Liver (tissue), 8 donors: ENCODE measurements at regions not wholly inside any gene's neighbourhood (a gene's known extent, or its start where the extent isn't known, plus 50 kb on each side); places are given as distances from the start of the nearest gene placed in this dataset.

Experiments used
- DNase-seq: peaks from one replicate; pipeline ENCODE4 v3.0.0-alpha.2; 2017; ENCODE audit warnings: low spot score
- H3K27ac ChIP-seq, 2 donors: one replicate each; pipeline ENCODE4 v1.7.0; 2013; ENCODE audit warnings: inconsistent platforms in 2 of 2, low read length in 2 of 2, control low read depth in 1 of 2, low read depth in 1 of 2, mild to moderate bottlenecking in 1 of 2
- H3K27me3 ChIP-seq, 4 donors: one replicate each; pipeline versions ENCODE4 v1.6.1 to v1.7.0; 2013; ENCODE audit warnings: low read length in 3 of 4, inconsistent platforms in 1 of 4, mild to moderate bottlenecking in 1 of 4, moderate library complexity in 1 of 4; ENCODE audit not compliant: control insufficient read depth in 4 of 4, insufficient read depth in 4 of 4
- H3K36me3 ChIP-seq, 4 donors: one replicate each; pipeline versions ENCODE4 v1.6.1 to v1.7.0; 2013; ENCODE audit warnings: low read length in 3 of 4, mild to moderate bottlenecking in 3 of 4, low read depth in 1 of 4, moderate library complexity in 1 of 4; ENCODE audit not compliant: control insufficient read depth in 4 of 4, insufficient read depth in 3 of 4
- H3K4me1 ChIP-seq, 4 donors: one replicate each; pipeline versions ENCODE4 v1.6.1 to v1.7.0; 2013; ENCODE audit warnings: low read length in 3 of 4, mild to moderate bottlenecking in 3 of 4, moderate library complexity in 1 of 4; ENCODE audit not compliant: control insufficient read depth in 4 of 4, insufficient read depth in 4 of 4
- H3K4me3 ChIP-seq, 3 donors: one replicate each; pipeline versions ENCODE4 v1.6.1 to v1.7.0; 2013; ENCODE audit warnings: low read length in 3 of 3, control low read depth in 1 of 3, low read depth in 1 of 3, mild to moderate bottlenecking in 1 of 3
- H3K9ac ChIP-seq, 2 donors: one replicate each; pipeline ENCODE4 v1.7.0; 2013; ENCODE audit warnings: low read length in 2 of 2, mild to moderate bottlenecking in 2 of 2, moderate library complexity in 2 of 2, control low read depth in 1 of 2, low read depth in 1 of 2
- H3K9me3 ChIP-seq, 4 donors: one replicate each; pipeline versions ENCODE4 v1.6.1 to v1.7.0; 2013; ENCODE audit warnings: low read length in 3 of 4; ENCODE audit not compliant: control insufficient read depth in 4 of 4
- EGR1 ChIP-seq, 2 donors: IDR thresholded peaks; 2 replicates each; pipeline ENCODE4 v1.6.1; 2016 to 2018; ENCODE audit warnings: antibody characterized with exemption in 2 of 2, low read depth in 2 of 2
- FOXA1 ChIP-seq: IDR thresholded peaks from 2 replicates; pipeline ENCODE4 v1.6.1; 2016; ENCODE audit warnings: antibody characterized with exemption
- FOXA2 ChIP-seq: IDR thresholded peaks from 2 replicates; pipeline ENCODE4 v1.6.1; 2016; ENCODE audit warnings: antibody characterized with exemption
- HNF4A ChIP-seq, 2 donors: conservative IDR thresholded peaks; 2 replicates each; pipeline ENCODE4 v1.6.1; 2016; ENCODE audit warnings: antibody characterized with exemption in 2 of 2, mild to moderate bottlenecking in 2 of 2
- HNF4G ChIP-seq: IDR thresholded peaks from 2 replicates; pipeline ENCODE4 v1.6.1; 2016; ENCODE audit warnings: antibody characterized with exemption
- JUND ChIP-seq, 2 donors: IDR thresholded peaks; 2 replicates each; pipeline ENCODE4 v1.6.1; 2016; ENCODE audit warnings: antibody characterized with exemption in 2 of 2
- NR2F2 ChIP-seq: IDR thresholded peaks from 2 replicates; pipeline ENCODE4 v1.6.1; 2016; ENCODE audit warnings: antibody characterized with exemption
- RAD21 ChIP-seq, 2 donors: IDR thresholded peaks; 2 replicates each; pipeline ENCODE4 v1.6.1; 2016; ENCODE audit warnings: antibody characterized with exemption in 2 of 2, mild to moderate bottlenecking in 2 of 2
- RXRA ChIP-seq, 2 donors: IDR thresholded peaks; 2 replicates each; pipeline ENCODE4 v1.6.1; 2017 to 2018; ENCODE audit warnings: antibody characterized with exemption in 2 of 2, mild to moderate bottlenecking in 1 of 2
- SP1 ChIP-seq: IDR thresholded peaks from 2 replicates; pipeline ENCODE4 v1.6.1; 2018; ENCODE audit warnings: antibody characterized with exemption, mild to moderate bottlenecking
- WGBS: extraction: QIAGEN DNeasy Blood & Tissue Kit; methylation state at CpG from one replicate; pipeline ENCODE4 v1.1.7; 2013; 5-methylcytosine and 5-hydroxymethylcytosine counted together
- TF ChIP-seq, protein P1 (sequence below): IDR thresholded peaks from 2 replicates; pipeline ENCODE4 v1.6.1; 2016; ENCODE audit warnings: antibody characterized with exemption
- TF ChIP-seq, protein P2 (sequence below): IDR thresholded peaks from 2 replicates; pipeline ENCODE4 v1.6.1; 2016; ENCODE audit warnings: antibody characterized with exemption
- TF ChIP-seq, protein P3 (sequence below): fragments of 150-350 bp; IDR thresholded peaks from 2 replicates; pipeline ENCODE4 v1.5.1; 2017; ENCODE audit warnings: improper control_type of control experiment, low read depth, low read length; ENCODE audit not compliant: missing input control
- TF ChIP-seq, protein P4 (sequence below): IDR thresholded peaks from 2 replicates; pipeline ENCODE4 v1.6.1; 2016; ENCODE audit warnings: antibody characterized with exemption
- TF ChIP-seq, protein P5 (sequence below): IDR thresholded peaks from 2 replicates; pipeline ENCODE4 v1.6.1; 2016; ENCODE audit warnings: antibody characterized with exemption, mild to moderate bottlenecking
- donor health status: healthy.
- donor health status: healthy.
- donor health status: healthy.
- donor health status: healthy.
- donor health status: healthy.

DNA sequence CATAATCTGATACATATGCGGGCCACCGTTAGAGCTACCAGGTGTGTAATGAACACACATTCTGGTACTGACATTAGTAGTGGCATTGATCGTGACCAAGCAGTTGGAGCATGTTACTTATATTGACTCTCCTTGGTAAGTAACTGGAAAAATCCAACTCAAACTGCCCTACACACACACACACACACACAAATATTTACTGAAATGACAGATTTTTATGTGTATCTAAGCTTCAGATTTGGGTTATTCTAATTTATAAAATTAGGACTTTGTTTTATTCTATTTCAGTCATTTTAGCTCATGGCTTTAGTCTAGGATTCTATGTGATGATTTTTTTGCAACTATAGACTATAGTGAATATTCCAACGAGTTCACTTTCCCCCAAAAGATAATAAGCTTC lies 1280.2 kb upstream of the ACO1 start:
- Histone ChIP-seq H3K9ac (no peak overlapping the region), H3K36me3 (no peaks in the 10 kb centered on the region), H3K4me3 (no peak overlapping the region), H3K27me3 (peaks cover 0 to 8% (median 0%) of the 10 kb centered on the region in 4 donors), H3K9me3 (no peaks in the 10 kb centered on the region), H3K27ac (no peak overlapping the region), H3K4me1 (no peaks in the 10 kb centered on the region)
- TF ChIP-seq, protein P1, sequence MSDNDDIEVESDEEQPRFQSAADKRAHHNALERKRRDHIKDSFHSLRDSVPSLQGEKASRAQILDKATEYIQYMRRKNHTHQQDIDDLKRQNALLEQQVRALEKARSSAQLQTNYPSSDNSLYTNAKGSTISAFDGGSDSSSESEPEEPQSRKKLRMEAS, result no peak
- TF ChIP-seq JUND (IDR thresholded peaks at IDR 0.05), result no peak
- no peak for TF ChIP-seq RAD21 (IDR thresholded peaks at IDR 0.05)
- TF ChIP-seq FOXA2, result no peak
- no peak for TF ChIP-seq SP1
- TF ChIP-seq RXRA (IDR thresholded peaks at IDR 0.05), result no peak
- TF ChIP-seq, protein P2, sequence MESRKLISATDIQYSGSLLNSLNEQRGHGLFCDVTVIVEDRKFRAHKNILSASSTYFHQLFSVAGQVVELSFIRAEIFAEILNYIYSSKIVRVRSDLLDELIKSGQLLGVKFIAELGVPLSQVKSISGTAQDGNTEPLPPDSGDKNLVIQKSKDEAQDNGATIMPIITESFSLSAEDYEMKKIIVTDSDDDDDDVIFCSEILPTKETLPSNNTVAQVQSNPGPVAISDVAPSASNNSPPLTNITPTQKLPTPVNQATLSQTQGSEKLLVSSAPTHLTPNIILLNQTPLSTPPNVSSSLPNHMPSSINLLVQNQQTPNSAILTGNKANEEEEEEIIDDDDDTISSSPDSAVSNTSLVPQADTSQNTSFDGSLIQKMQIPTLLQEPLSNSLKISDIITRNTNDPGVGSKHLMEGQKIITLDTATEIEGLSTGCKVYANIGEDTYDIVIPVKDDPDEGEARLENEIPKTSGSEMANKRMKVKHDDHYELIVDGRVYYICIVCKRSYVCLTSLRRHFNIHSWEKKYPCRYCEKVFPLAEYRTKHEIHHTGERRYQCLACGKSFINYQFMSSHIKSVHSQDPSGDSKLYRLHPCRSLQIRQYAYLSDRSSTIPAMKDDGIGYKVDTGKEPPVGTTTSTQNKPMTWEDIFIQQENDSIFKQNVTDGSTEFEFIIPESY, result no peak
- TF ChIP-seq, protein P3, sequence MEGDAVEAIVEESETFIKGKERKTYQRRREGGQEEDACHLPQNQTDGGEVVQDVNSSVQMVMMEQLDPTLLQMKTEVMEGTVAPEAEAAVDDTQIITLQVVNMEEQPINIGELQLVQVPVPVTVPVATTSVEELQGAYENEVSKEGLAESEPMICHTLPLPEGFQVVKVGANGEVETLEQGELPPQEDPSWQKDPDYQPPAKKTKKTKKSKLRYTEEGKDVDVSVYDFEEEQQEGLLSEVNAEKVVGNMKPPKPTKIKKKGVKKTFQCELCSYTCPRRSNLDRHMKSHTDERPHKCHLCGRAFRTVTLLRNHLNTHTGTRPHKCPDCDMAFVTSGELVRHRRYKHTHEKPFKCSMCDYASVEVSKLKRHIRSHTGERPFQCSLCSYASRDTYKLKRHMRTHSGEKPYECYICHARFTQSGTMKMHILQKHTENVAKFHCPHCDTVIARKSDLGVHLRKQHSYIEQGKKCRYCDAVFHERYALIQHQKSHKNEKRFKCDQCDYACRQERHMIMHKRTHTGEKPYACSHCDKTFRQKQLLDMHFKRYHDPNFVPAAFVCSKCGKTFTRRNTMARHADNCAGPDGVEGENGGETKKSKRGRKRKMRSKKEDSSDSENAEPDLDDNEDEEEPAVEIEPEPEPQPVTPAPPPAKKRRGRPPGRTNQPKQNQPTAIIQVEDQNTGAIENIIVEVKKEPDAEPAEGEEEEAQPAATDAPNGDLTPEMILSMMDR, result no peak
- no peak for TF ChIP-seq HNF4A (conservative IDR thresholded peaks at IDR 0.05)
- TF ChIP-seq NR2F2, result no peak
- TF ChIP-seq, protein P4, sequence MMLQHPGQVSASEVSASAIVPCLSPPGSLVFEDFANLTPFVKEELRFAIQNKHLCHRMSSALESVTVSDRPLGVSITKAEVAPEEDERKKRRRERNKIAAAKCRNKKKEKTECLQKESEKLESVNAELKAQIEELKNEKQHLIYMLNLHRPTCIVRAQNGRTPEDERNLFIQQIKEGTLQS, result no peak
- TF ChIP-seq, protein P5, sequence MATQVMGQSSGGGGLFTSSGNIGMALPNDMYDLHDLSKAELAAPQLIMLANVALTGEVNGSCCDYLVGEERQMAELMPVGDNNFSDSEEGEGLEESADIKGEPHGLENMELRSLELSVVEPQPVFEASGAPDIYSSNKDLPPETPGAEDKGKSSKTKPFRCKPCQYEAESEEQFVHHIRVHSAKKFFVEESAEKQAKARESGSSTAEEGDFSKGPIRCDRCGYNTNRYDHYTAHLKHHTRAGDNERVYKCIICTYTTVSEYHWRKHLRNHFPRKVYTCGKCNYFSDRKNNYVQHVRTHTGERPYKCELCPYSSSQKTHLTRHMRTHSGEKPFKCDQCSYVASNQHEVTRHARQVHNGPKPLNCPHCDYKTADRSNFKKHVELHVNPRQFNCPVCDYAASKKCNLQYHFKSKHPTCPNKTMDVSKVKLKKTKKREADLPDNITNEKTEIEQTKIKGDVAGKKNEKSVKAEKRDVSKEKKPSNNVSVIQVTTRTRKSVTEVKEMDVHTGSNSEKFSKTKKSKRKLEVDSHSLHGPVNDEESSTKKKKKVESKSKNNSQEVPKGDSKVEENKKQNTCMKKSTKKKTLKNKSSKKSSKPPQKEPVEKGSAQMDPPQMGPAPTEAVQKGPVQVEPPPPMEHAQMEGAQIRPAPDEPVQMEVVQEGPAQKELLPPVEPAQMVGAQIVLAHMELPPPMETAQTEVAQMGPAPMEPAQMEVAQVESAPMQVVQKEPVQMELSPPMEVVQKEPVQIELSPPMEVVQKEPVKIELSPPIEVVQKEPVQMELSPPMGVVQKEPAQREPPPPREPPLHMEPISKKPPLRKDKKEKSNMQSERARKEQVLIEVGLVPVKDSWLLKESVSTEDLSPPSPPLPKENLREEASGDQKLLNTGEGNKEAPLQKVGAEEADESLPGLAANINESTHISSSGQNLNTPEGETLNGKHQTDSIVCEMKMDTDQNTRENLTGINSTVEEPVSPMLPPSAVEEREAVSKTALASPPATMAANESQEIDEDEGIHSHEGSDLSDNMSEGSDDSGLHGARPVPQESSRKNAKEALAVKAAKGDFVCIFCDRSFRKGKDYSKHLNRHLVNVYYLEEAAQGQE, result no peak
- DNase-seq, result no peak
- WGBS, result 59% methylated on average over 4 of the region's 4 CpGs

DNA sequence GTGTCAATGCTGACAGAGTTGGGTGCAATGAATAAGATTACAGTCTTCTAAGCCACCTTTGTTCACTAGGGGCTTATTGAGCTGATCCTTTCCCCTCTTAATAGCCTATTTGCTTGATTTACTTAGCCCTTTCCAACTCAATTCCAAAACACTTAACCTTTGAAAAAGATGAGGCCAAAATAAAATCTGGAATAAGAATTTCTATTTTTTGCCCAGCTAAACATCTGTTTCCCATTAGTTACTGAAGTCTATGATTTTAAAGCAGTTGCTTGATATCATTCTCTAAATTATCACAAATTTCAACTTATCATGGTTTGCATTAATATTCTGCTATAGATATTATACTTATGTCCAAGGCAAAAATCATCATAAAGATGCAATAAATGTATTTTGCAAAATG lies 1272.0 kb upstream of the ACO1 start:
- H3K27ac ChIP-seq, result no peak overlapping the region

More for the DNA sequence above, 1272.0 kb upstream of the ACO1 start:
- Histone ChIP-seq H3K36me3 (no peaks in the 10 kb centered on the region), H3K9me3 (no peaks in the 10 kb centered on the region), H3K27me3 (no peaks in the 10 kb centered on the region), H3K4me1 (no peaks in the 10 kb centered on the region), H3K4me3 (no peak overlapping the region), H3K9ac (no peak overlapping the region)
- DNase-seq, result no peak
- TF ChIP-seq RAD21 (IDR thresholded peaks at IDR 0.05), result no peak
- TF ChIP-seq JUND (IDR thresholded peaks at IDR 0.05), result no peak
- no peak for TF ChIP-seq SP1
- TF ChIP-seq HNF4A (conservative IDR thresholded peaks at IDR 0.05), result no peak
- no peak for TF ChIP-seq NR2F2
- no peak for TF ChIP-seq HNF4G
- TF ChIP-seq EGR1 (IDR thresholded peaks at IDR 0.05; ENCODE audit: low read depth in 2 of 2), result no peak
- TF ChIP-seq, protein P1, result no peak
- TF ChIP-seq FOXA1, result no peak
- no peak for TF ChIP-seq RXRA (IDR thresholded peaks at IDR 0.05)
- TF ChIP-seq, protein P5, result no peak
- TF ChIP-seq FOXA2, result no peak
- TF ChIP-seq, protein P3, result no peak
